Ovary (tissue), 7 donors: ENCODE measurements at regions not wholly inside any gene's neighbourhood (a gene's known extent, or its start where the extent isn't known, plus 50 kb on each side); places are given as distances from the start of the nearest gene placed in this dataset.

ENCODE experiments used
- DNase-seq, 5 donors: peaks; one replicate each; pipeline ENCODE4 v3.0.0-alpha.2; 2019 to 2020
- H3K27ac ChIP-seq, 2 donors: fragments of 200-600 bp; one replicate each; pipeline versions ENCODE4 v1.5.1 to v1.8.0; 2019 to 2022
- H3K27me3 ChIP-seq: fragments of 200-600 bp; one replicate; pipeline ENCODE4 v1.8.0; 2022
- H3K36me3 ChIP-seq: fragments of 200-600 bp; sonication (generic); one replicate; pipeline ENCODE4 v1.5.1; 2019
- H3K4me1 ChIP-seq: one replicate; pipeline ENCODE4 v1.8.1; 2013; ENCODE audit warnings: mild to moderate bottlenecking, moderate library complexity; ENCODE audit not compliant: insufficient read depth
- H3K4me3 ChIP-seq: fragments of 200-600 bp; sonication (generic); one replicate; pipeline ENCODE4 v1.5.1; 2017
- H3K9me3 ChIP-seq, 2 donors: fragments of 200-600 bp in 1 of 2; sonication (generic) in 1 of 2; one replicate each; pipeline versions ENCODE4 v1.5.1 to v1.8.1; 2013 to 2019; ENCODE audit warnings: mild to moderate bottlenecking in 1 of 2, moderate library complexity in 1 of 2
- CTCF ChIP-seq, 3 donors: fragments of 450-650 bp in 2 of 3; fragments of 200-600 bp in 1 of 3; IDR thresholded peaks; one replicate each; pipeline versions ENCODE4 v1.5.1 to v1.8.0; 2016 to 2022; ENCODE audit warnings: antibody characterized with exemption in 3 of 3, mild to moderate bottlenecking in 1 of 3
- EP300 ChIP-seq: sonication (generic); formaldehyde crosslinking; IDR thresholded peaks from one replicate; pipeline ENCODE4 v1.6.1; 2017; ENCODE audit warnings: antibody characterized with exemption
- POLR2A ChIP-seq: fragments of 450-650 bp; IDR thresholded peaks from one replicate; pipeline ENCODE4 v1.6.1; 2017; ENCODE audit warnings: antibody characterized with exemption, mild to moderate bottlenecking, moderate library complexity
- WGBS, 3 donors: extraction: QIAGEN DNeasy Blood & Tissue Kit in 1 of 3; methylation state at CpG; one replicate each; pipeline versions ENCODE4 v1.1.5 to v1.1.7; 2013 to 2017; 5-methylcytosine and 5-hydroxymethylcytosine counted together
- intact Hi-C, 4 donors: fragments of 100-400 bp; cut with DNase I; formaldehyde crosslinking; loops; one replicate each; pipeline versions ENCODE4 v1.11.0 to v1.15.1; 2022 to 2023
- donor health status: DM: no; HTN: no; CAD: no; lungs with moderate emphysema.
- donor health status: DM: no; HTN: no; CAD: no.
- donor health status: Bipolar disorder and iron deficiency.
- donor health status: DM: no; HTN: no; CAD: no.
- donor health status: DM: yes; HTN: yes; CAD: no.

DNA sequence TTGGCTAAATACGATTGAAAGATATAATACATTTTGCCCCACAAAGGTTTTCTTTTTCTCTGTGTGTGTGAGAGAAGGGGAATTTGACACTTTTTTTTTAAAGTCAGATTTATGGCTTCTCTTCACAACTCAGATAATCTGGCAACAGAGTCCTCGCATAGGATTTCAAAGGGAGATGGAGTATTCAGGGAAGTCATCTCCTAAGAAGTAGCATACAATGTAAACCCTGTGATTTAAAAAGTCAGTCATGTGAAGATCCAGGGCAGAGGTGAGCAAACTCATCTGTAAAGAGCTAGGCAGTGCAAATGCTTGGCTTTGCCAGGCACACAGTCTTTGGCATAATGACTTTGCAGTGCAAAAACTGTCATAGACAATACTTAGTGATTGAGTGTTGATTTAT lies 1526.3 kb downstream of the AACS start:
- no peaks in the 10 kb centered on the region for H3K4me1 ChIP-seq
- no peaks in the 10 kb centered on the region for H3K27me3 ChIP-seq
- no peaks in the 10 kb centered on the region for H3K36me3 ChIP-seq
- no peak for TF ChIP-seq POLR2A
- 37 to 52% (median 38%) methylated on average over 2 of the region's 2 CpGs for WGBS, 3 donors
- no peaks in the 10 kb centered on the region for H3K9me3 ChIP-seq
- DNase-seq: no peak
- H3K27ac ChIP-seq: no peak overlapping the region
- H3K4me3 ChIP-seq: no peak overlapping the region
- intact Hi-C loops: no loop called here

DNA sequence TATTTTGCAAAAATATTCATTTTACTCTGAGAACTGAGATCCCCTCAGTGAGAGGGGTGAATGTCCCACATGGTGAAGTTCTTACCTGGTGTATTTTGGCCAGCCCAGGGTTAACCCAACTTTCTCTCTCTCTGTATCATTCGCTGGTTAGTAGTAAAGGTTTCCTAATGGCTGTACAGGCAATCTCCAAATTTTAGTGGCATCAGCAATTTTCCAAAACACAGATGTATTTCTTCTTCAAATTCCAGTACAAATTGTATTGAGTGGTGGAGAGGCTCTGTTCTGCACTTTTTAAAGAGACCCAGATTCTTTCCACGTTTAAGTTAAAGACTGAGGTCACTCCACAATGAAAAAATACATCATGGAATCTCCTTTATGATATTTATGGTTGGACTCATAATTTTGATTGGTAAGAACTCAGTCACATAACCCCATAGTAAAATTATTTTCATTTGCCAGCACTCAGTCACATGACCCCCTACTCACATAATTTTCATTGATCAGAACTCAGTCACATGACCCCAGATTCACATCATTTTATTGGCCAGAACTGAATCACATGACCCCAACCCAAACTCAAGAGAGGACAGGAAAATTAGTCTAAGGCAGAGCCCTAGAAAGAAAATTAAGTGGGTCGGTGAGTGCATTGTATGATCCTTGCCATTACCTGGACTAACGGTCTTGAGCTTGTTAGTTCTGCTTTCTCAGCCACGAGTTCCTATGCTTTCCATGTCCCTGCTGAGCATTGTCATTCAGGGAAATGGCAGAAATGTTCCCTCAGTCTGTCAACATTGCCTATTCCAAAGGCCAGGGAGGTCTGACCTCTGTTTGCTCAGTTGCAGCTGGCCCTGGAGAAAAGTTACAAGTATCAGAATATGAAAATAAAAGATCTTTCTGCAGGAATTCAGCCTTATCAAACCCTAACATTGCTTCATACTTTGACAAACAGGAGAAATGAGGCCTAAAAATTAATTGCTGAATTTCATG lies 1536.2 kb downstream of the AACS start:
- no peak for DNase-seq
- Histone ChIP-seq H3K4me3 (no peak overlapping the region), H3K36me3 (no peaks in the 10 kb centered on the region), H3K4me1 (no peaks in the 10 kb centered on the region), H3K9me3 (no peaks in the 10 kb centered on the region), H3K27ac (no peak overlapping the region), H3K27me3 (no peaks in the 10 kb centered on the region)
- intact Hi-C loops: no loop called here
- 62 to 72% (median 63%) methylated on average over 5 of the region's 5 CpGs for WGBS, 3 donors
- TF ChIP-seq EP300 (no peak), POLR2A (no peak), CTCF (IDR thresholded peaks at IDR 0.05) (no peak)

DNA sequence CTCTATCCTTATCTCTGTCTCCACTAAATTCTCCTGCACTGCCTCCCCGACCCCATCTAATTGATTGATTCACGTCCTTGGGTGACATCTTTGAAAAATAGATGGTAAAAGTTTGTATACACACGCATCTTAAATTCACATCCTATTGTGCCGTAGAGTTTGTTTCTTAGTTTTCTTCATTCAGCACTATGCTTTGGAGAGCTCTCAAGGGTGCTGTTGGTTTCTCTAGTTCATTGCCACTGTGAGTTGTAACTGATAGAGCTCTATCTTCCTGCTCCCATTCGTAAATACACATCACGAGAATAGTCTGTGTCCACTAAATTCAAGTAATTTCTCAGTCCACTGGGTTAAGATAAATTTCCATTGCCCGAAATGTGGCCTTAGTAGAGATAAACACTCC lies 1537.4 kb downstream of the AACS start:
- intact Hi-C loops: no loop called here
- no peak overlapping the region for H3K4me3 ChIP-seq
- H3K27ac ChIP-seq: no peak overlapping the region
- H3K4me1 ChIP-seq: no peaks in the 10 kb centered on the region
- no peaks in the 10 kb centered on the region for H3K27me3 ChIP-seq
- no peak for DNase-seq
- TF ChIP-seq EP300: no peak
- TF ChIP-seq CTCF (IDR thresholded peaks at IDR 0.05): no peak
- TF ChIP-seq POLR2A: no peak
- H3K36me3 ChIP-seq: no peaks in the 10 kb centered on the region
- no peaks in the 10 kb centered on the region for H3K9me3 ChIP-seq
- 65 to 69% (median 68%) methylated on average over 7 of the region's 7 CpGs for WGBS, 3 donors

DNA sequence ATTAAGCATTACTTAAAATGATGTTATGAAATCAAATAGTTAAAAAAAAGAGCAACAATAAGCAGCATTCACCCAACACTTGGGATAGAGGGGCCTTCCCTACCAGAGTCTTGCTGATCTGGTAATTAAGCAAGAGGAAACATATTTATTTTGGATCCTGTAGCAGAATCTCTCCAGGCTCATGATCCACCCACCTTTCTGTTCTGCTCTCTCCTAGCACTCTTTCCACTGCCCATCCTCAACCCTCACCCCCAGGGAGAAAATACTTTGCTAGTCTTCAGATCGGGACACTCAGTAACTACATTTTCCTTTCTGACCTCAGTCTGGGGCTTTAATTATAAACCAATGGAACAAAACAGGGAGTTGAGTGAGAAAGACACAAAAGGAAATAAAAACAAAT lies 1541.9 kb downstream of the AACS start:
- intact Hi-C loops: no loop called here
- Histone ChIP-seq H3K4me1 (no peaks in the 10 kb centered on the region), H3K27ac (no peak overlapping the region), H3K4me3 (no peak overlapping the region), H3K36me3 (no peaks in the 10 kb centered on the region), H3K27me3 (no peaks in the 10 kb centered on the region), H3K9me3 (peaks cover 0 to 3% of the 10 kb centered on the region in 2 donors)
- DNase-seq: no peak
- 39 to 45% (median 41%) methylated on average over 1 of the region's 1 CpG for WGBS, 3 donors
- TF ChIP-seq CTCF (IDR thresholded peaks at IDR 0.05) (no peak), EP300 (no peak), POLR2A (no peak)

DNA sequence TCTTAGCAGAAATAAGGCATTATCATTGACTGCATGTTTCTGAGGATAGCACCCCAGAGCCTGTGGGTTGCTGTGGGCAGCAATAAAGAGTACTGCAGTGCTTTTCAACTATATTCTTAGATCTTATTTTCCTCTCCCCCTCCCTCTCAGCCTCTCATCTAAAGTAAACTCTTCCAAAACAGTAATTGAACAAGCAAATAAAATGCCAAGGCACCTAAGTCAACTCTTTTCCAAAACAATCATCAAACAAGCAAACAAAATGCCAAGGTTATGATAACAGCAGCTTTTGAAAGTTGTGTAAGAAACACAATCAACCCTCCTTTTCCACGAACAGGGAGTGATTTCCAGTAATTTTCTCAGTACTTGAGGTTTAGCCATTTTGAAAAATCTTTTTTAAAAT lies 1542.6 kb downstream of the AACS start:
- Histone ChIP-seq H3K27ac (no peak overlapping the region), H3K9me3 (peaks cover 0 to 3% of the 10 kb centered on the region in 2 donors)
- WGBS, 3 donors: 6 to 18% (median 6%) methylated on average over 1 of the region's 1 CpG

More for the DNA sequence above, 1542.6 kb downstream of the AACS start:
- Histone ChIP-seq H3K27me3 (no peaks in the 10 kb centered on the region), H3K36me3 (no peaks in the 10 kb centered on the region), H3K4me3 (no peak overlapping the region), H3K4me1 (no peaks in the 10 kb centered on the region)
- intact Hi-C loops: no loop called here
- DNase-seq: no peak
- TF ChIP-seq POLR2A (no peak), CTCF (IDR thresholded peaks at IDR 0.05) (no peak), EP300 (no peak)
